Tibial artery (tissue), 4 donors: ENCODE measurements at regions not wholly inside any gene's neighbourhood (a gene's known extent, or its start where the extent isn't known, plus 50 kb on each side); places are given as distances from the start of the nearest gene placed in this dataset.

Experiments
- DNase-seq, 2 donors: peaks; one replicate each; pipeline ENCODE4 v3.0.0-alpha.2; 2019
- H3K27ac ChIP-seq, 2 donors: fragments of 200-600 bp; sonication (generic) in 1 of 2; 1 replicate in 1 of 2; 2 replicates in 1 of 2; pipeline ENCODE4 v1.5.1; 2018 to 2019; ENCODE audit warnings: mild to moderate bottlenecking in 1 of 2
- H3K27me3 ChIP-seq, 2 donors: fragments of 200-600 bp; sonication (generic) in 1 of 2; one replicate each; pipeline versions ENCODE4 v1.5.1 to v1.6.0; 2016 to 2019
- H3K36me3 ChIP-seq, 3 donors: fragments of 200-600 bp; sonication (generic) in 2 of 3; one replicate each; pipeline ENCODE4 v1.5.1; 2016 to 2019; ENCODE audit warnings: mild to moderate bottlenecking in 2 of 3
- H3K4me1 ChIP-seq, 4 donors: fragments of 200-600 bp; sonication (generic) in 2 of 4; 1 replicate in 3 of 4; 2 replicates in 1 of 4; pipeline ENCODE4 v1.5.1; 2016 to 2019
- H3K4me3 ChIP-seq, 2 donors: fragments of 200-600 bp; sonication (generic) in 1 of 2; 1 replicate in 1 of 2; 2 replicates in 1 of 2; pipeline ENCODE4 v1.5.1; 2018 to 2019; ENCODE audit warnings: mild to moderate bottlenecking in 2 of 2
- H3K9me3 ChIP-seq, 3 donors: fragments of 200-600 bp; sonication (generic) in 1 of 3; one replicate each; pipeline ENCODE4 v1.5.1; 2016 to 2019
- CTCF ChIP-seq, 2 experiments: fragments of 200-600 bp in 1 of 2; fragments of 450-650 bp in 1 of 2; IDR thresholded peaks; one replicate each; pipeline ENCODE4 v1.5.1; 2017 to 2019; ENCODE audit warnings: antibody characterized with exemption in 2 of 2, mild to moderate bottlenecking in 1 of 2, moderate library complexity in 1 of 2
- intact Hi-C: fragments of 100-400 bp; cut with DNase I; formaldehyde crosslinking; loops from one replicate; pipeline ENCODE4 v1.15.0; 2023; ENCODE audit warnings: low total_unique reads

- H3K36me3 ChIP-seq = no peaks in the 10 kb centered on the region
- no peaks in the 10 kb centered on the region for H3K4me1 ChIP-seq
- no peaks in the 10 kb centered on the region for H3K27me3 ChIP-seq
- no peak for TF ChIP-seq CTCF (IDR thresholded peaks at IDR 0.05)
- H3K4me3 ChIP-seq = no peak overlapping the region
- H3K9me3 ChIP-seq = no peaks in the 10 kb centered on the region
- no peak overlapping the region for H3K27ac ChIP-seq
- DNase-seq = no peak
- intact Hi-C loops = no loop called here
Observed at GRCh38 chr9:18136354-18136994, 337.5 kb upstream of the ADAMTSL1 start.

- intact Hi-C loops = no loop called here
- DNase-seq = no peak
- H3K27me3 ChIP-seq = no peaks in the 10 kb centered on the region
- H3K36me3 ChIP-seq = no peaks in the 10 kb centered on the region
- H3K9me3 ChIP-seq = no peaks in the 10 kb centered on the region
- H3K27ac ChIP-seq = no peak overlapping the region
- H3K4me1 ChIP-seq = no peaks in the 10 kb centered on the region
- H3K4me3 ChIP-seq = no peak overlapping the region
- no peak for TF ChIP-seq CTCF (IDR thresholded peaks at IDR 0.05)
Observed at GRCh38 chr9:18137815-18138214, 336.1 kb upstream of the ADAMTSL1 start.

GRCh38 chr9:18138656-18139055 is 335.3 kb upstream of the ADAMTSL1 start:
- intact Hi-C loops = no loop called here
- H3K36me3 ChIP-seq = no peaks in the 10 kb centered on the region

GRCh38 chr9:18141681-18142080 is 332.3 kb upstream of the ADAMTSL1 start:
- TF ChIP-seq CTCF (IDR thresholded peaks at IDR 0.05) = no peak
- Histone ChIP-seq H3K9me3 (no peaks in the 10 kb centered on the region), H3K4me3 (no peak overlapping the region), H3K4me1 (no peaks in the 10 kb centered on the region), H3K27ac (no peak overlapping the region), H3K27me3 (no peaks in the 10 kb centered on the region), H3K36me3 (no peaks in the 10 kb centered on the region)
- intact Hi-C loops = no loop called here
- no peak for DNase-seq

More at GRCh38 chr9:18138656-18139055, 335.3 kb upstream of the ADAMTSL1 start:
- no peak overlapping the region for H3K4me3 ChIP-seq
- no peak for DNase-seq
- no peak overlapping the region for H3K27ac ChIP-seq
- no peaks in the 10 kb centered on the region for H3K4me1 ChIP-seq
- H3K9me3 ChIP-seq = no peaks in the 10 kb centered on the region
- H3K27me3 ChIP-seq = no peaks in the 10 kb centered on the region
- no peak for TF ChIP-seq CTCF (IDR thresholded peaks at IDR 0.05)

- Histone ChIP-seq H3K27me3 (no peaks in the 10 kb centered on the region), H3K9me3 (no peaks in the 10 kb centered on the region), H3K27ac (no peak overlapping the region), H3K36me3 (no peaks in the 10 kb centered on the region), H3K4me1 (peaks cover 0 to 3% (median 0%) of the 10 kb centered on the region in 4 donors), H3K4me3 (no peak overlapping the region)
- intact Hi-C loops = no loop called here
- TF ChIP-seq CTCF (IDR thresholded peaks at IDR 0.05) = no peak
- no peak for DNase-seq
Observed at GRCh38 chr9:18143073-18143745, 330.7 kb upstream of the ADAMTSL1 start.
